SU-DHL-6 (cell line): ENCODE measurements at regions not wholly inside any gene's neighbourhood (a gene's known extent, or its start where the extent isn't known, plus 50 kb on each side); places are given as distances from the start of the nearest gene placed in this dataset.

Experiments used
- EZH2phosphoT487 ChIP-seq: fragments of 200-600 bp; sonication (generic), shearing (Covaris generic); conservative IDR thresholded peaks from 2 replicates; pipeline ENCODE4 v1.6.1; 2018; ENCODE audit warnings: mild to moderate bottlenecking, antibody characterized with exemption, low read length, moderate library complexity, mixed read lengths
- TF ChIP-seq, protein P1 (sequence below): fragments of 200-600 bp; sonication (generic); IDR thresholded peaks from one replicate; pipeline ENCODE4 v1.5.1; 2017; ENCODE audit warnings: antibody characterized with exemption, mild to moderate bottlenecking, low read length, moderate library complexity; ENCODE audit not compliant: insufficient read depth, poor library complexity, severe bottlenecking

DNA sequence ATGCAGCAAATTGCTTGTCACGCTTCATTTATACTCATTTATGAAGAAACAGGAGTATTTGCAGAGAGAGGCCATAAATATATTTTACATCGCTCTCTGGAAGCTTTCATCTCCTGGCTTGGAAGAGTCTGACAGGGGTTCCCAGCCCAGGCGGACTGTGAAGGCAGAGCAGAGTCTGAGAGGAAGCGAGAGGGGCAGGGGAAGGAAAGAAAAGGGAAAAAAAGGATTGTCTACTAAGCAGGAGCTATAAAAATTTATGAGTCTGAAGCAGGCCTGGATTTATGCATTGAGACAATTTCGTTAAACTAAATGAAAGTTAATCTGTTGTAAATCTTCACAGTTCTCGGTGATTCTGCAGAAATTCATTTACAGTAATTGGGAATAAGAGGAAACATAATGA lies 143.9 kb upstream of the GYPC start:
- TF ChIP-seq, protein P1, sequence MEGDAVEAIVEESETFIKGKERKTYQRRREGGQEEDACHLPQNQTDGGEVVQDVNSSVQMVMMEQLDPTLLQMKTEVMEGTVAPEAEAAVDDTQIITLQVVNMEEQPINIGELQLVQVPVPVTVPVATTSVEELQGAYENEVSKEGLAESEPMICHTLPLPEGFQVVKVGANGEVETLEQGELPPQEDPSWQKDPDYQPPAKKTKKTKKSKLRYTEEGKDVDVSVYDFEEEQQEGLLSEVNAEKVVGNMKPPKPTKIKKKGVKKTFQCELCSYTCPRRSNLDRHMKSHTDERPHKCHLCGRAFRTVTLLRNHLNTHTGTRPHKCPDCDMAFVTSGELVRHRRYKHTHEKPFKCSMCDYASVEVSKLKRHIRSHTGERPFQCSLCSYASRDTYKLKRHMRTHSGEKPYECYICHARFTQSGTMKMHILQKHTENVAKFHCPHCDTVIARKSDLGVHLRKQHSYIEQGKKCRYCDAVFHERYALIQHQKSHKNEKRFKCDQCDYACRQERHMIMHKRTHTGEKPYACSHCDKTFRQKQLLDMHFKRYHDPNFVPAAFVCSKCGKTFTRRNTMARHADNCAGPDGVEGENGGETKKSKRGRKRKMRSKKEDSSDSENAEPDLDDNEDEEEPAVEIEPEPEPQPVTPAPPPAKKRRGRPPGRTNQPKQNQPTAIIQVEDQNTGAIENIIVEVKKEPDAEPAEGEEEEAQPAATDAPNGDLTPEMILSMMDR: no peak
- no peak for TF ChIP-seq EZH2phosphoT487
